HepG2 (cell line): ENCODE measurements at regions not wholly inside any gene's neighbourhood (a gene's known extent, or its start where the extent isn't known, plus 50 kb on each side); places are given as distances from the start of the nearest gene placed in this dataset.

Source experiments
- ATAC-seq: fragments of 200-7000 bp; cut with Tn5 transposase; 3 replicates; pipeline ENCODE4 v1.9.1; 2020; ENCODE audit warnings: mild to moderate bottlenecking, moderate library complexity
- BruUV-seq: library from RNA; stranded (reverse); fragments of 400-500 nt; replicated peaks from 2 replicates; lab custom pipeline; 2021; lab: Mats Ljungman, UMichigan
- CTCF ChIA-PET: fragments of 300-600 bp; formaldehyde crosslinking; extraction: SDS; loops from one replicate; lab custom pipeline; 2021; ENCODE audit warnings: low total read pairs, inconsistent platforms, low intra/inter-chr PET ratio; lab: Yijun Ruan, JAX
- POLR2A ChIA-PET: fragments of 350-600 bp; sonication (Branson Sonifier 250); formaldehyde crosslinking; loops from one replicate; lab custom pipeline; 2020; ENCODE audit warnings: antibody characterized with exemption, inconsistent platforms; lab: Yijun Ruan, JAX
- DNase-seq: peaks from one replicate; pipeline ENCODE4 v3.0.0-alpha.2; 2015; ENCODE audit warnings: low spot score
- FAIRE-seq: peaks from 3 replicates; lab custom pipeline; 2011; peaks lifted over from hg19 to GRCh38; lab: Jason Lieb, UNC
- H2AFZ ChIP-seq: one replicate; pipeline ENCODE4 v1.6.1; 2011; ENCODE audit warnings: low read length, inconsistent platforms
- H3K27ac ChIP-seq: fragments of 300-600 bp; 3 replicates; pipeline ENCODE4 v1.8.0; 2011; ENCODE audit warnings: mixed run types, mild to moderate bottlenecking, mixed read lengths, low read length, inconsistent platforms; ENCODE audit not compliant: insufficient read depth; ENCODE audit errors: extremely low read length
- H3K27me3 ChIP-seq, 2 experiments: fragments of 200-600 bp in 1 of 2; 2 replicates in 1 of 2; 3 replicates in 1 of 2; pipeline versions ENCODE4 v1.6.0 to v1.8.0; 2011; ENCODE audit warnings: low read length in 2 of 2, mild to moderate bottlenecking in 2 of 2, moderate library complexity in 2 of 2, inconsistent platforms in 1 of 2; ENCODE audit not compliant: insufficient read depth in 2 of 2, control insufficient read depth in 1 of 2
- H3K36me3 ChIP-seq, 2 experiments: fragments of 200-600 bp in 1 of 2; replicated peaks in 1 of 2; 2 replicates in 1 of 2; 3 replicates in 1 of 2; pipeline versions ENCODE4 v1.5.1 to v1.8.0; 2011; ENCODE audit warnings: low read length in 2 of 2, inconsistent platforms in 1 of 2; ENCODE audit not compliant: insufficient read depth in 2 of 2, control insufficient read depth in 1 of 2
- H3K4me1 ChIP-seq: 2 replicates; pipeline ENCODE4 v1.5.1; 2012; ENCODE audit warnings: low read length, inconsistent platforms; ENCODE audit not compliant: insufficient read depth
- H3K4me2 ChIP-seq: 2 replicates; pipeline ENCODE4 v1.6.0; 2011; ENCODE audit warnings: low read depth, low read length, inconsistent platforms
- H3K4me3 ChIP-seq, 3 experiments: fragments of 200-600 bp in 1 of 3; sonication (generic), shearing (Covaris generic) in 1 of 3; replicated peaks in 1 of 3; 2 replicates each; pipeline ENCODE4 v1.5.1; 2011 to 2016; ENCODE audit warnings: low read length in 3 of 3, inconsistent platforms in 2 of 3, low read depth in 2 of 3, mild to moderate bottlenecking in 2 of 3, control low read depth in 1 of 3, mixed read lengths in 1 of 3; ENCODE audit not compliant: insufficient read depth in 1 of 3
- H3K79me2 ChIP-seq: one replicate; pipeline ENCODE4 v1.6.1; 2011; ENCODE audit warnings: low read length, inconsistent platforms; ENCODE audit not compliant: insufficient read depth
- H3K9ac ChIP-seq: 2 replicates; pipeline ENCODE4 v1.6.0; 2011; ENCODE audit warnings: mild to moderate bottlenecking, low read depth, low read length, inconsistent platforms; ENCODE audit not compliant: insufficient read depth
- H3K9me3 ChIP-seq: 2 replicates; pipeline ENCODE4 v1.5.1; 2012; ENCODE audit warnings: mild to moderate bottlenecking, low read length
- H4K20me1 ChIP-seq: 2 replicates; pipeline ENCODE4 v1.6.0; 2011; ENCODE audit warnings: inconsistent platforms, mild to moderate bottlenecking, low read length, moderate library complexity; ENCODE audit not compliant: insufficient read depth
- DBP ChIP-seq: sonication (generic); formaldehyde crosslinking; IDR thresholded peaks from 2 replicates; pipeline ENCODE4 v1.4.0; 2020; ENCODE audit warnings: missing genetic modification reagents; ENCODE audit errors: not compliant biosample characterization
- DRAP1 ChIP-seq: IDR thresholded peaks from 2 replicates; pipeline ENCODE4 v1.6.1; 2016; ENCODE audit warnings: missing genetic modification reagents, missing compliant biosample characterization
- ISL2 ChIP-seq: sonication (generic); formaldehyde crosslinking; IDR thresholded peaks from 2 replicates; pipeline ENCODE4 v1.5.0; 2020; ENCODE audit warnings: missing genetic modification reagents
- SALL2 ChIP-seq: sonication (generic); formaldehyde crosslinking; IDR thresholded peaks from 2 replicates; pipeline ENCODE4 v1.8.1; 2023; ENCODE audit warnings: mild to moderate bottlenecking, missing genetic modification reagents, inconsistent platforms
- TCF7L2 ChIP-seq: IDR thresholded peaks from 2 replicates; pipeline ENCODE4 v1.6.1; 2011; ENCODE audit warnings: mild to moderate bottlenecking, low read depth, low read length, moderate library complexity
- ZNF331 ChIP-seq: sonication (generic); formaldehyde crosslinking; IDR thresholded peaks from 2 replicates; pipeline ENCODE4 v1.4.0; 2020; ENCODE audit warnings: missing genetic modification reagents
- WGBS: methylation state at CpG from one replicate; pipeline ENCODE4 v1.1.6; 2017; ENCODE audit warnings: low lambda C conversion rate; 5-methylcytosine and 5-hydroxymethylcytosine counted together
- in situ Hi-C: cut with HindIII; loops from 2 replicates; pipeline ENCODE4 v1.10.0; 2017; ENCODE audit warnings: low pct_unique_long_range_greater_than_20kb; ENCODE audit not compliant: extremely low pct_ligation_motif_present
- intact Hi-C: fragments of 100-400 bp; cut with micrococcal nuclease; formaldehyde crosslinking; loops from one replicate; pipeline ENCODE4 v1.10.0; 2022; ENCODE audit not compliant: unreplicated experiment

- FAIRE-seq (no peak), DNase-seq (no peak), ATAC-seq (no peak)
- H3K27me3 ChIP-seq, result no peaks in the 10 kb centered on the region
- POLR2A ChIA-PET, result no interaction called here
- no peaks in the 10 kb centered on the region for H4K20me1 ChIP-seq
- H3K9me3 ChIP-seq, result peaks cover 84% of the 10 kb centered on the region
- no peak overlapping the region for H3K9ac ChIP-seq
- H3K4me3 ChIP-seq, result no peak overlapping the region
- H3K79me2 ChIP-seq, result no peaks in the 10 kb centered on the region
- no peaks in the 10 kb centered on the region for H3K4me1 ChIP-seq
- BruUV-seq, result no TSS peak
- intact Hi-C loops, result no loop called here
- H3K4me2 ChIP-seq, result no peak overlapping the region
- H3K27ac ChIP-seq, result no peak overlapping the region
- 0% methylated on average over 2 of the region's 2 CpGs for WGBS
- in situ Hi-C loops, result no loop called here
- TF ChIP-seq SALL2 (CRISPR knock-in tag) (no peak), TCF7L2 (0 out of 2 replicates have a peak, but pooled peaks have one; percentile 26)
- H2AFZ ChIP-seq, result no peak overlapping the region
- CTCF ChIA-PET, result no interaction called here
- H3K36me3 ChIP-seq, result no peaks in the 10 kb centered on the region
These were observed 71.2 kb upstream of the CNTNAP5 start for GRCh38 chr2:123953846-123954245.

GRCh38 chr2:123958011-123958410, 67.1 kb upstream of the CNTNAP5 start:
- Histone ChIP-seq H2AFZ (no peak overlapping the region), H4K20me1 (no peaks in the 10 kb centered on the region), H3K27me3 (no peaks in the 10 kb centered on the region), H3K9ac (no peak overlapping the region), H3K79me2 (no peaks in the 10 kb centered on the region), H3K36me3 (no peaks in the 10 kb centered on the region), H3K4me1 (no peaks in the 10 kb centered on the region), H3K4me2 (no peak overlapping the region), H3K9me3 (peaks cover 90% of the 10 kb centered on the region), H3K27ac (no peak overlapping the region), H3K4me3 (no peak overlapping the region)
- FAIRE-seq (no peak), ATAC-seq (no peak), DNase-seq (no peak)
- ChIA-PET CTCF (no interaction called here), POLR2A (no interaction called here)
- intact Hi-C loops (no loop called here), in situ Hi-C loops (no loop called here)
- BruUV-seq, result no TSS peak
- under 1% methylated on average over 4 of the region's 4 CpGs for WGBS
- TF ChIP-seq ZNF331 (CRISPR knock-in tag), result no peak
- TF ChIP-seq ISL2, result no peak
- TF ChIP-seq DRAP1 (CRISPR knock-in tag), result no peak
- no peak for TF ChIP-seq DBP (CRISPR knock-in tag)
